Esophagus (tissue), 2 donors: ENCODE measurements at regions not wholly inside any gene's neighbourhood (a gene's known extent, or its start where the extent isn't known, plus 50 kb on each side); places are given as distances from the start of the nearest gene placed in this dataset.
"Not testable (repeated sequence)": the region's sequence is repeated elsewhere in the genome, so short reads cannot be mapped to it uniquely, and the experiment has no call there.

Source experiments
- H3K27ac ChIP-seq, 2 donors: one replicate each; pipeline ENCODE4 v1.5.1; 2013; ENCODE audit warnings: low read depth in 2 of 2, mild to moderate bottlenecking in 2 of 2, inconsistent platforms in 1 of 2, low read length in 1 of 2, moderate library complexity in 1 of 2
- H3K27me3 ChIP-seq, 2 donors: one replicate each; pipeline ENCODE4 v1.6.1; 2013; ENCODE audit warnings: low read length in 2 of 2, control low read depth in 1 of 2, mild to moderate bottlenecking in 1 of 2; ENCODE audit not compliant: insufficient read depth in 2 of 2, control insufficient read depth in 1 of 2
- H3K36me3 ChIP-seq, 2 donors: one replicate each; pipeline ENCODE4 v1.6.1; 2013; ENCODE audit warnings: low read length in 1 of 2; ENCODE audit not compliant: control insufficient read depth in 2 of 2, insufficient read depth in 2 of 2
- H3K4me1 ChIP-seq, 2 donors: one replicate each; pipeline ENCODE4 v1.6.1; 2013; ENCODE audit warnings: low read length in 1 of 2; ENCODE audit not compliant: control insufficient read depth in 2 of 2, insufficient read depth in 2 of 2
- H3K4me3 ChIP-seq, 2 donors: one replicate each; pipeline ENCODE4 v1.5.1; 2013; ENCODE audit warnings: low read length in 2 of 2, mild to moderate bottlenecking in 2 of 2, low read depth in 1 of 2, moderate library complexity in 1 of 2
- H3K9me3 ChIP-seq, 2 donors: one replicate each; pipeline ENCODE4 v1.6.1; 2013; ENCODE audit warnings: mild to moderate bottlenecking in 2 of 2, low read depth in 1 of 2, low read length in 1 of 2, moderate library complexity in 1 of 2; ENCODE audit not compliant: control insufficient read depth in 2 of 2, insufficient read depth in 1 of 2
- WGBS, 2 donors: extraction: QIAGEN DNeasy Blood & Tissue Kit; methylation state at CpG; one replicate each; pipeline ENCODE4 v1.1.7; 2013; 5-methylcytosine and 5-hydroxymethylcytosine counted together
- donor health status: healthy with polysubstance abuse.
- donor health status: Bipolar disorder and iron deficiency.

- Histone ChIP-seq H3K27ac (no peak overlapping the region), H3K9me3 (peaks cover 0 to 3% of the 10 kb centered on the region in 2 donors), H3K27me3 (no peaks in the 10 kb centered on the region), H3K4me1 (no peaks in the 10 kb centered on the region), H3K36me3 (no peaks in the 10 kb centered on the region), H3K4me3 (no peak overlapping the region)
- 68 to 72% methylated on average over 3 of the region's 3 CpGs for WGBS, 2 donors
These were observed 636.2 kb upstream of the ST8SIA4 start for GRCh38 chr5:101539315-101539714.

- no peak overlapping the region for H3K4me3 ChIP-seq
- WGBS, 2 donors: 57 to 64% methylated on average over 1 of the region's 1 CpG
- H3K4me1 ChIP-seq: no peaks in the 10 kb centered on the region
- H3K27ac ChIP-seq: no peak overlapping the region
- H3K27me3 ChIP-seq: no peaks in the 10 kb centered on the region
- peaks cover 0 to 3% of the 10 kb centered on the region in 2 donors for H3K9me3 ChIP-seq
- H3K36me3 ChIP-seq: no peaks in the 10 kb centered on the region
These were observed 632.5 kb upstream of the ST8SIA4 start for GRCh38 chr5:101535626-101536025.

GRCh38 chr5:101534491-101535110 is 631.5 kb upstream of the ST8SIA4 start:
- peaks cover 0 to 3% of the 10 kb centered on the region in 2 donors for H3K9me3 ChIP-seq
- H3K4me1 ChIP-seq: no peaks in the 10 kb centered on the region
- no peak overlapping the region for H3K4me3 ChIP-seq
- no peaks in the 10 kb centered on the region for H3K36me3 ChIP-seq
- WGBS, 2 donors: 54 to 55% methylated on average over 6 of the region's 6 CpGs
- no peak overlapping the region for H3K27ac ChIP-seq
- H3K27me3 ChIP-seq: no peaks in the 10 kb centered on the region

GRCh38 chr5:101532430-101532829 is 629.3 kb upstream of the ST8SIA4 start:
- Histone ChIP-seq H3K9me3 (peaks cover 0 to 6% of the 10 kb centered on the region in 2 donors), H3K27ac (no peak overlapping the region), H3K36me3 (no peaks in the 10 kb centered on the region), H3K27me3 (no peaks in the 10 kb centered on the region), H3K4me3 (no peak overlapping the region), H3K4me1 (no peaks in the 10 kb centered on the region)
- 30 to 54% methylated on average over 2 of the region's 2 CpGs for WGBS, 2 donors

- Histone ChIP-seq H3K4me3 (no peak overlapping the region), H3K27ac (no peak overlapping the region), H3K4me1 (no peaks in the 10 kb centered on the region), H3K36me3 (no peaks in the 10 kb centered on the region), H3K27me3 (no peaks in the 10 kb centered on the region), H3K9me3 (peaks cover 0 to 6% of the 10 kb centered on the region in 2 donors)
- 60 to 62% methylated on average over 3 of the region's 3 CpGs for WGBS, 2 donors
These were observed 627.9 kb upstream of the ST8SIA4 start for GRCh38 chr5:101531026-101531425.

DNA sequence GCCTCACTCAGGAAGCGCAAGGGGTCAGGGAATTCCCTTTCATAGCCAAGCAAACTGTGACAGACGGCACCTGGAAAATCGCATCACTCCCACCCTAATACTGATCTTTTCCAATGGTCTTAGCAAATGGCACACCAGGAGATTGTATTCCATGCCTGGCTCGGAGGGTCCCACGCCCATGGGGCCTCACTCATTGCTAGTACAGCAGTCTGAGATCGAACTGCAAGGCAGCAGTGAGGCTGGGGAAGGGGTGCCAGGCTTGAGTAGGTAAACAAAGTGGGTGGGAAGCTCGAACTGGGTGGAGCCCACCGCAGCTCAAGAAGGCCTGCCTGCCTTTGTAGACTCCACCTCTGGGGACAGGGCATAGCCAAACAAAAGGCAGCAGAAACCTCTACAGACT is 626.0 kb upstream of the ST8SIA4 start:
- WGBS, 2 donors: 78 to 84% methylated on average over 8 of the region's 8 CpGs

DNA sequence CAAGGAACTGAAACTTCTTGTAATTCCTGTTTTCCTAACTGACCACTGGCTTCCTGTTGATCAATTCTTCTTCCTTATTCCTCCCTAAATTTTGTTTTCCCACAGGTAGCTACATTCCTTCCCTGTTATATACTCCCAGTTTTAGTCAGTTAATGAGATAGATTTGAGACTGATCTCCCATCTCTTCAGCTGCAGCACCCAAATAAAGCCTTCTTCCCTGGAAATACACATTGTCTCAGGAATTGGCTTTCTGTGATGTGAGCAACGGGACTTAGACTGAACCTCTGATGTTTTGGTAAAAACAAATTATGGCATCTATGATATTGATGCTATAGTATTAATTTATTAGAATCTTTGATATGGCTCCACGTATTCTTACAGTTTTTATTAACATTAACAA is 617.3 kb upstream of the ST8SIA4 start:
- 76% methylated on average over 2 of the region's 2 CpGs for WGBS, 2 donors
- no peak overlapping the region for H3K27ac ChIP-seq

More for the DNA sequence above, 626.0 kb upstream of the ST8SIA4 start:
- not testable (repeated sequence) for H3K27ac ChIP-seq, H3K4me1 ChIP-seq, H3K9me3 ChIP-seq, H3K36me3 ChIP-seq, H3K4me3 ChIP-seq, H3K27me3 ChIP-seq

DNA sequence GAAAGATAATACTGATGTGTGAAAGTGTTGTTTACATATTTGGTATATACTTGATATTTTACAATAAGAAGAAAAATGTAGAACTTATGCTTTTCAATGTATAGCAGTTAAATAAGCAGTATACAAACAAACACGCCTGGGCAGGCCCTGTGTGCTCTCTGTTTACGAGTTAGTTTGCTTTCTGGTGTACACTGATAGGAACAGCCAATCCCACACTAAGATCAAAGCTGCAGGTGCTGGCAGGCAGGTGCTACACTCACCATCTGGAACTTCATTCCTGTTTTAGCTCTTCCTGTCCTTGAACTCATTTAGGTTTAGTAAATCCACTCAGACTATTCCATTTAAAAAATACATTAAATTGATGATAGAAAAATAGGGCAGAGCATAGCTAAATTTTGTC is 614.7 kb upstream of the ST8SIA4 start:
- WGBS, 2 donors: 53 to 56% methylated on average over 2 of the region's 2 CpGs
- no peaks in the 10 kb centered on the region for H3K27me3 ChIP-seq
- no peak overlapping the region for H3K27ac ChIP-seq
- H3K4me1 ChIP-seq: no peaks in the 10 kb centered on the region
- H3K4me3 ChIP-seq: no peak overlapping the region
- H3K9me3 ChIP-seq: no peaks in the 10 kb centered on the region
- no peaks in the 10 kb centered on the region for H3K36me3 ChIP-seq

More for the DNA sequence above, 617.3 kb upstream of the ST8SIA4 start:
- Histone ChIP-seq H3K4me3 (no peak overlapping the region), H3K4me1 (no peaks in the 10 kb centered on the region), H3K36me3 (no peaks in the 10 kb centered on the region), H3K27me3 (no peaks in the 10 kb centered on the region), H3K9me3 (no peaks in the 10 kb centered on the region)

DNA sequence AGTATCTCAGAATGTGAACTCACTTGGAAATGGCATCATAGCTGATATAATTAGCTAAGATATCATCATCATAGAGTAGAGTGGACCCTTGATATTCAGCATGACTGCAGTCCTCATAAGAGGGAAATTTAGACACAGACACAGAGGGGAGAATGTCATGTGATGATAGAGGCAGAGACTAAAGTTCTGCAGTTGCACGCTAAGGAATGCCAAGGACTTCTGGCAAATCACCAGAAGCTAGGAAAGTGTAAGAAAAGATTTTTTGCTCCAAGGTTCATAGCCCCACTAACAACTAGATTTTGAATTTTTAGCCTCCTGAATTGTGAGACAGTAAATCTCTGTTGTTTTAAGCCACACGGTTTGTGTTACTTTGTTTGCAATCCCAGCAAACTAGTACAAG is 612.6 kb upstream of the ST8SIA4 start:
- H3K4me3 ChIP-seq: no peak overlapping the region
- H3K27ac ChIP-seq: no peak overlapping the region
- H3K36me3 ChIP-seq: no peaks in the 10 kb centered on the region
- 65 to 81% methylated on average over 2 of the region's 2 CpGs for WGBS, 2 donors
- H3K9me3 ChIP-seq: no peaks in the 10 kb centered on the region
- no peaks in the 10 kb centered on the region for H3K27me3 ChIP-seq
- no peaks in the 10 kb centered on the region for H3K4me1 ChIP-seq

- WGBS, 2 donors: 89 to 91% methylated on average over 18 to 25 of the region's 25 CpGs
- H3K9me3 ChIP-seq: peaks cover 6 to 13% of the 10 kb centered on the region in 2 donors
These were observed 602.9 kb upstream of the ST8SIA4 start for GRCh38 chr5:101505891-101506570.

More at GRCh38 chr5:101505891-101506570, 602.9 kb upstream of the ST8SIA4 start:
- Histone ChIP-seq H3K27me3 (no peaks in the 10 kb centered on the region), H3K4me3 (no peak overlapping the region), H3K4me1 (no peaks in the 10 kb centered on the region), H3K27ac (no peak overlapping the region), H3K36me3 (no peaks in the 10 kb centered on the region)
